ENCODE measurements at regions not wholly inside any gene's neighbourhood (a gene's known extent, or its start where the extent isn't known, plus 50 kb on each side); places are given as distances from the start of the nearest gene placed in this dataset.

DNA sequence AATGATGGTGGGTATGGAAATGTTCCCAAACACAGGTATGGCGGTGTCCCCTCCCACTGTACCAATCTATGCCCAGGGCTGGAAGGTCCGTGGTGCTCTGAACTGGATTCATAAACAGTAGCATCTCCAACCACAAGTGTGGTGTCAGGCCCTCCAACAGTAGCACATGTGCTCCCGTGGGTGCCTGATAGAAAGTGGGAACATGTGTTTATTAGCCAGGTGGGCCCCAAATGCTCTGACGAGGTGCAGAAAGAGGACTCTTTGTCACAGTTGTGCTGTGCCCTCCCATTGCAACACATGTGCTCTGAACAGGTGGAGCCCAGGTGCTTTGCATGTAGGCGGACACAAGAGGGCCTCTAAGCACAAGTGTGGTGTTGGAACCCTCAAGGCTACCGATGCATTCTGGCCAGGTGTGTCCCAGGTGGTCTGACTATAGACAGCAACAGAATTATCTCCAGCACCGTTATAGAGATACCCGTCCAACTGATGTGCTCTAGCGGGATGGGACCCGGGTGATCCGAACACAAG, 75.4 kb upstream of the ZNF30 start:
- DNase-seq = no peak
- Histone ChIP-seq H3K4me3 (ENCODE audit: low read depth, low read length) (no peak overlapping the region), H3K9me3 (no peaks in the 10 kb centered on the region), H3K36me3 (no peaks in the 10 kb centered on the region), H3K27me3 (no peaks in the 10 kb centered on the region), H3K4me1 (no peaks in the 10 kb centered on the region)
- TF ChIP-seq, protein P1, sequence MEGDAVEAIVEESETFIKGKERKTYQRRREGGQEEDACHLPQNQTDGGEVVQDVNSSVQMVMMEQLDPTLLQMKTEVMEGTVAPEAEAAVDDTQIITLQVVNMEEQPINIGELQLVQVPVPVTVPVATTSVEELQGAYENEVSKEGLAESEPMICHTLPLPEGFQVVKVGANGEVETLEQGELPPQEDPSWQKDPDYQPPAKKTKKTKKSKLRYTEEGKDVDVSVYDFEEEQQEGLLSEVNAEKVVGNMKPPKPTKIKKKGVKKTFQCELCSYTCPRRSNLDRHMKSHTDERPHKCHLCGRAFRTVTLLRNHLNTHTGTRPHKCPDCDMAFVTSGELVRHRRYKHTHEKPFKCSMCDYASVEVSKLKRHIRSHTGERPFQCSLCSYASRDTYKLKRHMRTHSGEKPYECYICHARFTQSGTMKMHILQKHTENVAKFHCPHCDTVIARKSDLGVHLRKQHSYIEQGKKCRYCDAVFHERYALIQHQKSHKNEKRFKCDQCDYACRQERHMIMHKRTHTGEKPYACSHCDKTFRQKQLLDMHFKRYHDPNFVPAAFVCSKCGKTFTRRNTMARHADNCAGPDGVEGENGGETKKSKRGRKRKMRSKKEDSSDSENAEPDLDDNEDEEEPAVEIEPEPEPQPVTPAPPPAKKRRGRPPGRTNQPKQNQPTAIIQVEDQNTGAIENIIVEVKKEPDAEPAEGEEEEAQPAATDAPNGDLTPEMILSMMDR (IDR thresholded peaks at IDR 0.05; ENCODE audit: low read depth, low read length) = no peak

DNA sequence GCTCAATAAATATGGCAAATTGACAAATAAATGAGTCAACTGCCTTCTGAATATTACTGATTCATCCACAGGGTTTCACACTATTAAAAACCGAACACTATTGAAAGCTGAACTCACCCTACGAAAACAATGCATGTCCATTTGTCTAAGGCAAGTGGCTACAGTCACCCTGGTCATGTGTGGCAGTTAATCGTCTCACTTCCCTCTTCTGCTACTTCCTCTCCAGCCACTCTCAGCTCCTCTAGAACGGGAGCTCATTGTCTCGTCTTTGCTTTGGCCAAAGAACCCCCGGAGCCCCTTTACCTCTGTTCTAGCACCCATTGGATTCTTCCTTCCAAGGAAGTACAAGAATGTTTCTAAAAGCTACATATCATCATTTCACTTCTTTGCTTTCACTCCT, 74.4 kb upstream of the ZNF599 start:
- no peaks in the 10 kb centered on the region for H3K4me1 ChIP-seq
- no peaks in the 10 kb centered on the region for H3K9me3 ChIP-seq
- no peak overlapping the region for H3K4me3 ChIP-seq (ENCODE audit: low read depth, low read length)
- H3K36me3 ChIP-seq = no peaks in the 10 kb centered on the region
- DNase-seq = no peak
- H3K27me3 ChIP-seq = no peaks in the 10 kb centered on the region
- TF ChIP-seq, protein P1 (IDR thresholded peaks at IDR 0.05; ENCODE audit: low read depth, low read length) = no peak

DNA sequence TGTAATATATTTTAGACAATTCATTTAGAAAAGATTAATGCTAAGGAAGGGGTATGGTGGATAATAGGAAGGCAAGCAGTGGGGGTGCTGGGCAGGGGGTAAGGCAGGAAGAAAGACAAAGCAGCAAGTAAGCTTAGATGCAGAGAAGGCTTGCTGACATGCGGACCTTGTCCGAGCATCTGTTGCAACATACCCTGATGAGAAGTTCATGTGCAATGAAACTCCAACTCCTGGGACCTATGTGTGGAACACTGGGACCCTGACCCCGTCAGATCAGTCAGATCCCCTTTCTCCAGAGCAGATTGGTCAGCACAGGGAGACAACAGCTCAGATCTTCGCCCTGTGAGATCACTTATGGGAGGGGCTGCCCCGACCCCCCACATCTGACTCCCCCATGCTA, 71.3 kb upstream of the ZNF599 start:
- Histone ChIP-seq H3K27me3 (no peaks in the 10 kb centered on the region), H3K36me3 (no peaks in the 10 kb centered on the region)
- DNase-seq = no peak

DNA sequence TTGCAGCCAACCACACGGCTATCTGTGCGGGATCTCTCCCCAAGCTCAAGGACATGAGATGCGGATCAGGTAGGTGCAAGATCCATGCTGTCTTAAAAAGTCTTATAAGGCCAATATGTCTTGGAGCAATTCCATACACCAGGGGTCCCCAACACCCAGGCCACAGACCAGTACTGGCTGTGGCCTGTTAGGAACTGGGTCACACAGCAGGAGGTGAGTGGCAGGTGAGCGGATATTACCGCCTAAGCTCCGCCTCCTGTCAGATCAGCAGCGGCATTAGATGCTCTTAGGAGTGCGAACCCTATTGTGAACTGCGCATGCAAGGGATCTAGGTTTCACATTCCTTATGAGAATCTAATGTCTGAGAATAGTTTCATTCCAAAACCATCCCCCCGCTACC, 68.8 kb upstream of the ZNF599 start:
- TF ChIP-seq, protein P1 (IDR thresholded peaks at IDR 0.05; ENCODE audit: low read depth, low read length) = no peak
- no peaks in the 10 kb centered on the region for H3K9me3 ChIP-seq
- no peaks in the 10 kb centered on the region for H3K36me3 ChIP-seq
- H3K4me1 ChIP-seq = peaks cover 6% of the 10 kb centered on the region
- no peak for DNase-seq
- H3K4me3 ChIP-seq (ENCODE audit: low read depth, low read length) = no peak overlapping the region
- H3K27me3 ChIP-seq = no peaks in the 10 kb centered on the region

More for the DNA sequence above, 71.3 kb upstream of the ZNF599 start:
- Histone ChIP-seq H3K9me3 (no peaks in the 10 kb centered on the region), H3K4me1 (no peaks in the 10 kb centered on the region), H3K4me3 (ENCODE audit: low read depth, low read length) (no peak overlapping the region)
- TF ChIP-seq, protein P1 (IDR thresholded peaks at IDR 0.05; ENCODE audit: low read depth, low read length) = no peak

DNA sequence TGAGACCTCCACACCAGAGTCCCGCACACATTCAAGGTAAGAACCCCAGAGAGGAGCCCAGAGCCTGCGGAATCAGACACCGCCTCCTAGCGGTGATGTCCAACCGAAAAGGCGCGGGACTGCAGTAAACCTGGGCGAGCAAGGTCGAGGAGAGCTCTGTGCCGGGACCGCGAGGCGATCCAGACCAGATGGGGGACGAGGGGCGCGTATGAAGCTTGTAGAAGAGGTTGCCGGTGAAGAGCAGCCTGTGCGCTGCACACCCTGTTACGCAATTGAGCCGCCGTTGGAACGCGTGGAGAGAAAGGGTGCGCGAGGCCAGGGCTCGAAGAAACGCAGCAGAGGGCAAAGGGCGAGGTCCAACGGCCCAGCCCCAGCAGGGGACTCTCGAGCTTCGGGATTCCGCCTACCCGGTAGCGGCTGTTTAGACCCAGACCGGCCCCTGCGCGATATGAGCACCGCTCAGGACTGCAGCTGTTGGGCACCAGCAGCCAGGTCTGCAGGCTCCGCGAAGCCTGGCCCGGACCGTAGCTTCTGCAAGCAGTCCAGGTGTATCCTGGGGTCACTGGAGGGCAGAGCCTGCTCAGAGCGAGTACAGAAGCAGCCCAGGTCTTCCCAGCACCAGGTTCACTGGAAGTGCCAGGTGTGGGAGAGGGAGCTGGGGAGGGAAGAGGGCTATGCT, 65.9 kb upstream of the ZNF599 start:
- DNase-seq = no peak
- no peak overlapping the region for H3K4me3 ChIP-seq (ENCODE audit: low read depth, low read length)

DNA sequence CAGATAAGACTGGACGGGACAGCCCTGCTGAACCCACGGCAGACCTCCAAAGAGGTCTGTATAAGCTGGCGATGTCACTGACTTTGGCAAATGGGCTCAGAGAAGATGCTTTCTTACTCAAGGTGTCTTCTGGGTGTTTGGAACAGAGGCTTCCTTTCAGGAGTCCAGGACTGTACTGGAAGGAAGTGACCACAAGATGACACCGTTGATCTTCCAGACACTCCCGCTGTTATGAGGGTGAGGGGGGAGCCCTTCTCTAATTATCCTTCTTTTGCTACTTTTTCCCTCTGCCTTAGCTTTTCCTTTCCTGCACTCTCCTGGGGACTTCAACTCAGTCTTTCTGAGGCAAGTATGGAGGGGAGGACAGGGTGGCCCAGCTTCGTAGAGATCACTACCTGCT, 65.2 kb upstream of the ZNF599 start:
- H3K9me3 ChIP-seq = no peaks in the 10 kb centered on the region
- peaks cover 6% of the 10 kb centered on the region for H3K4me1 ChIP-seq
- TF ChIP-seq, protein P1 (IDR thresholded peaks at IDR 0.05; ENCODE audit: low read depth, low read length) = peak; percentile 47
- 0 out of 2 replicates have a peak overlapping the region, but pooled peaks have one; percentile 25 for H3K4me3 ChIP-seq (ENCODE audit: low read depth, low read length)
- no peak for DNase-seq
- no peaks in the 10 kb centered on the region for H3K36me3 ChIP-seq
- no peaks in the 10 kb centered on the region for H3K27me3 ChIP-seq

More for the DNA sequence above, 65.9 kb upstream of the ZNF599 start:
- Histone ChIP-seq H3K9me3 (no peaks in the 10 kb centered on the region), H3K36me3 (no peaks in the 10 kb centered on the region), H3K4me1 (peaks cover 6% of the 10 kb centered on the region), H3K27me3 (no peaks in the 10 kb centered on the region)
- TF ChIP-seq, protein P1 (IDR thresholded peaks at IDR 0.05; ENCODE audit: low read depth, low read length) = no peak
